Tibial nerve (tissue), 4 donors: ENCODE measurements at regions not wholly inside any gene's neighbourhood (a gene's known extent, or its start where the extent isn't known, plus 50 kb on each side); places are given as distances from the start of the nearest gene placed in this dataset.

Experiments used
- DNase-seq, 2 donors: peaks; one replicate each; pipeline ENCODE4 v3.0.0-alpha.2; 2019; ENCODE audit warnings: low spot score in 2 of 2
- H3K27ac ChIP-seq, 4 donors: fragments of 200-600 bp; sonication (generic) in 3 of 4; one replicate each; pipeline ENCODE4 v1.5.1; 2017 to 2019; ENCODE audit warnings: mild to moderate bottlenecking in 1 of 4
- H3K27me3 ChIP-seq, 2 donors: fragments of 200-600 bp; sonication (generic) in 1 of 2; one replicate each; pipeline versions ENCODE4 v1.5.1 to v1.6.0; 2017 to 2019
- H3K36me3 ChIP-seq, 3 donors: fragments of 200-600 bp; sonication (generic); one replicate each; pipeline ENCODE4 v1.5.1; 2018 to 2019
- H3K4me1 ChIP-seq, 4 donors: fragments of 200-600 bp; sonication (generic) in 3 of 4; one replicate each; pipeline ENCODE4 v1.5.1; 2017 to 2019
- H3K4me3 ChIP-seq, 4 donors: fragments of 200-600 bp; sonication (generic) in 3 of 4; one replicate each; pipeline ENCODE4 v1.5.1; 2017 to 2019; ENCODE audit warnings: mild to moderate bottlenecking in 1 of 4, moderate library complexity in 1 of 4
- H3K9me3 ChIP-seq, 4 donors: fragments of 200-600 bp; sonication (generic) in 3 of 4; one replicate each; pipeline ENCODE4 v1.5.1; 2017 to 2019
- CTCF ChIP-seq, 5 experiments: fragments of 200-600 bp in 3 of 5; fragments of 450-650 bp in 2 of 5; sonication (generic) in 3 of 5; IDR thresholded peaks; one replicate each; pipeline ENCODE4 v1.5.1; 2016 to 2019; ENCODE audit warnings: antibody characterized with exemption in 5 of 5, mild to moderate bottlenecking in 3 of 5, moderate library complexity in 2 of 5
- EP300 ChIP-seq, 2 donors: sonication (generic); formaldehyde crosslinking; IDR thresholded peaks; one replicate each; pipeline ENCODE4 v1.6.1; 2017; ENCODE audit warnings: antibody characterized with exemption in 2 of 2, mild to moderate bottlenecking in 1 of 2
- POLR2A ChIP-seq, 2 donors: fragments of 450-650 bp; IDR thresholded peaks; one replicate each; pipeline ENCODE4 v1.6.1; 2017; ENCODE audit warnings: antibody characterized with exemption in 2 of 2, mild to moderate bottlenecking in 2 of 2, moderate library complexity in 2 of 2
- WGBS, 2 donors: methylation state at CpG; one replicate each; pipeline ENCODE4 v1.1.5; 2018; 5-methylcytosine and 5-hydroxymethylcytosine counted together

- Histone ChIP-seq H3K27ac (no peak overlapping the region), H3K4me1 (peaks cover 0 to 8% (median 0%) of the 10 kb centered on the region in 4 donors), H3K27me3 (no peaks in the 10 kb centered on the region), H3K36me3 (no peaks in the 10 kb centered on the region), H3K4me3 (no peak overlapping the region), H3K9me3 (no peaks in the 10 kb centered on the region)
- no peak for DNase-seq
- 42 to 43% methylated on average over 6 of the region's 6 CpGs for WGBS, 2 donors
- TF ChIP-seq EP300 (IDR thresholded peaks at IDR 0.05) = no peak
- no peak for TF ChIP-seq CTCF (IDR thresholded peaks at IDR 0.05)
Observed at GRCh38 chr7:13829914-13830900, 159.3 kb downstream of the ETV1 start.

GRCh38 chr7:13832346-13832745, 157.1 kb downstream of the ETV1 start:
- TF ChIP-seq EP300 (IDR thresholded peaks at IDR 0.05) (no peak), POLR2A (IDR thresholded peaks at IDR 0.05) (no peak), CTCF (IDR thresholded peaks at IDR 0.05) (no peak)
- Histone ChIP-seq H3K4me1 (peaks cover 0 to 8% (median 0%) of the 10 kb centered on the region in 4 donors), H3K4me3 (no peak overlapping the region), H3K27me3 (no peaks in the 10 kb centered on the region), H3K9me3 (no peaks in the 10 kb centered on the region), H3K27ac (no peak overlapping the region), H3K36me3 (no peaks in the 10 kb centered on the region)
- DNase-seq = no peak

GRCh38 chr7:13834328-13834761, 155.1 kb downstream of the ETV1 start:
- DNase-seq = no peak
- TF ChIP-seq CTCF (IDR thresholded peaks at IDR 0.05) (no peak), POLR2A (IDR thresholded peaks at IDR 0.05) (no peak), EP300 (IDR thresholded peaks at IDR 0.05) (no peak)
- Histone ChIP-seq H3K4me3 (no peak overlapping the region), H3K27me3 (no peaks in the 10 kb centered on the region), H3K36me3 (no peaks in the 10 kb centered on the region), H3K9me3 (no peaks in the 10 kb centered on the region), H3K27ac (no peak overlapping the region), H3K4me1 (peaks cover 0 to 8% (median 0%) of the 10 kb centered on the region in 4 donors)
- WGBS, 2 donors = 54 to 61% methylated on average over 6 of the region's 6 CpGs

- no peak overlapping the region for H3K4me3 ChIP-seq
- peaks cover 0 to under 1% (median 0%) of the 10 kb centered on the region in 4 donors for H3K4me1 ChIP-seq
- 89 to 91% methylated on average over 2 of the region's 2 CpGs for WGBS, 2 donors
- no peak for DNase-seq
- no peaks in the 10 kb centered on the region for H3K27me3 ChIP-seq
- H3K36me3 ChIP-seq = no peaks in the 10 kb centered on the region
- TF ChIP-seq POLR2A (IDR thresholded peaks at IDR 0.05) = no peak
- no peak for TF ChIP-seq EP300 (IDR thresholded peaks at IDR 0.05)
- TF ChIP-seq CTCF (IDR thresholded peaks at IDR 0.05) = no peak
- no peak overlapping the region for H3K27ac ChIP-seq
- no peaks in the 10 kb centered on the region for H3K9me3 ChIP-seq
Observed at GRCh38 chr7:13835442-13835841, 154.0 kb downstream of the ETV1 start.

- Histone ChIP-seq H3K4me3 (no peak overlapping the region), H3K27ac (no peak overlapping the region), H3K9me3 (no peaks in the 10 kb centered on the region), H3K27me3 (no peaks in the 10 kb centered on the region), H3K36me3 (no peaks in the 10 kb centered on the region), H3K4me1 (no peaks in the 10 kb centered on the region)
- no peak for TF ChIP-seq POLR2A (IDR thresholded peaks at IDR 0.05)
- TF ChIP-seq EP300 (IDR thresholded peaks at IDR 0.05) = no peak
- no peak for TF ChIP-seq CTCF (IDR thresholded peaks at IDR 0.05)
- no peak for DNase-seq
- 77 to 85% methylated on average over 1 of the region's 1 CpG for WGBS, 2 donors
Observed at GRCh38 chr7:13839063-13839462, 150.4 kb downstream of the ETV1 start.
